Loucy (cell line): ENCODE measurements at regions not wholly inside any gene's neighbourhood (a gene's known extent, or its start where the extent isn't known, plus 50 kb on each side); places are given as distances from the start of the nearest gene placed in this dataset.

ENCODE experiments used
- CTCF ChIP-seq: fragments of 200-600 bp; sonication (generic); conservative IDR thresholded peaks from 2 replicates; pipeline ENCODE4 v1.5.1; 2014; ENCODE audit warnings: mild to moderate bottlenecking, antibody characterized with exemption, low read length
- EZH2phosphoT487 ChIP-seq: fragments of 200-600 bp; IDR thresholded peaks from 2 replicates; pipeline ENCODE4 v1.6.1; 2018; ENCODE audit warnings: antibody characterized with exemption, mild to moderate bottlenecking, moderate library complexity, borderline replicate concordance

DNA sequence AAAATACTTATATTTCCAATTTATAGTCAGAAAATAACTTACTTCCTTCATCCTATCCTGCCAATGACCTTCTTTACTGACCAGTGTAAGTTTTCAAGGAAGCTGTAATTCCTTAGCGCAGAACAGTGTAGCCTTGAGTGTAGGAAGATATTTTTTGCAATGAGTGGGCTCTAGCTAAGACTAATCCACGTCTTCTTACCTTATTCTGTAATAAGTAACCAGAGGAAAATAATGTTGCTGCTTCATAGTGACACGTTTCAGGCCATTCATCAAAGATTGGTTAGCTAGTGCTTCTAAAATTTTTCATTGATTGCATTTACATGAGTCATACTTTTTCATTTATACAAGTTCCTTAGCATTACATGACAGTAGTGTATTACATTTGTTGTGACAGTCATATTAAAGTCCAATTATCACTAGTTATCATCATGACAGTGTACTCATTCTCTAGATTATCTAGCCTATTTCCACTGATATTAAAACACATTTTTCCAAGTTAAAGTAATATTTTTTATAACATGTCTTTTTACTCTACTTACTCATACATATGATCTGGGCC, 403.8 kb upstream of the EPHA3 start:
- TF ChIP-seq EZH2phosphoT487 (no peak), CTCF (no peak)
